SK-N-MC (cell line): ENCODE measurements at regions not wholly inside any gene's neighbourhood (a gene's known extent, or its start where the extent isn't known, plus 50 kb on each side); places are given as distances from the start of the nearest gene placed in this dataset.

Source experiments
- EZH2 ChIP-seq: fragments of 200-600 bp; sonication (generic); IDR thresholded peaks from one replicate; pipeline ENCODE4 v1.6.1; 2017; ENCODE audit warnings: antibody characterized with exemption
- POLR2AphosphoS5 ChIP-seq: IDR thresholded peaks from 2 replicates; pipeline ENCODE4 v1.6.1; 2012; ENCODE audit warnings: mild to moderate bottlenecking, low read depth, low read length, borderline replicate concordance

- TF ChIP-seq POLR2AphosphoS5 (no peak), EZH2 (no peak)
Observed at GRCh38 chr1:78297836-78298235, 192.9 kb upstream of the PTGFR start.
